GM12878 (cell line): ENCODE measurements at regions not wholly inside any gene's neighbourhood (a gene's known extent, or its start where the extent isn't known, plus 50 kb on each side); places are given as distances from the start of the nearest gene placed in this dataset.
A peak's percentile ranks its signal among the peaks of the same experiment; 100 is the strongest.

Experiments used
- ATAC-seq: fragments of 200-7000 bp; cut with Tn5 transposase; 3 replicates; pipeline ENCODE4 v1.9.1; 2020; ENCODE audit warnings: mild to moderate bottlenecking, moderate library complexity
- BruUV-seq: library from RNA; stranded (reverse); fragments of 400-500 nt; replicated peaks from 2 replicates; lab custom pipeline; 2021; lab: Mats Ljungman, UMichigan
- CTCF ChIA-PET: fragments of 300-600 bp; sonication (Branson Sonifier 250); formaldehyde crosslinking; extraction: SDS; loops from one replicate; lab custom pipeline; 2021; ENCODE audit warnings: inconsistent platforms; lab: Yijun Ruan, JAX
- POLR2A ChIA-PET: fragments of 350-600 bp; formaldehyde crosslinking; extraction: SDS; loops from one replicate; lab custom pipeline; 2021; ENCODE audit warnings: inconsistent platforms; lab: Charles Lee
- RAD21 ChIA-PET: fragments of 300-600 bp; sonication (Branson Sonifier 250); formaldehyde crosslinking; loops from one replicate; lab custom pipeline; 2023; ENCODE audit warnings: antibody characterized with exemption; ENCODE audit not compliant: unreplicated experiment; lab: Charles Lee
- SMC1A ChIA-PET: fragments of 300-600 bp; sonication (Branson Sonifier 250); formaldehyde crosslinking; loops from one replicate; lab custom pipeline; 2023; ENCODE audit not compliant: unreplicated experiment, uncharacterized antibody; lab: Charles Lee
- DNase-seq: peaks from one replicate; pipeline ENCODE4 v3.0.0-alpha.2; 2011; ENCODE audit warnings: low read depth, low spot score
- FAIRE-seq: peaks from 3 replicates; lab custom pipeline; 2011; peaks lifted over from hg19 to GRCh38; lab: Jason Lieb, UNC
- H2AFZ ChIP-seq: 2 replicates; pipeline ENCODE4 v1.6.0; 2011; ENCODE audit warnings: low read depth, low read length, control low read depth; ENCODE audit not compliant: control insufficient read depth
- H3K27ac ChIP-seq: 2 replicates; pipeline ENCODE4 v1.5.1; 2011; ENCODE audit warnings: control low read depth; ENCODE audit not compliant: control insufficient read depth, insufficient read depth
- H3K27me3 ChIP-seq, 2 experiments: replicated peaks in 1 of 2; 2 replicates each; pipeline versions ENCODE4 v1.6.0 to v1.6.1; 2011; ENCODE audit warnings: low read length in 1 of 2; ENCODE audit not compliant: control insufficient read depth in 2 of 2, insufficient read depth in 2 of 2
- H3K36me3 ChIP-seq, 2 experiments: 2 replicates each; pipeline ENCODE4 v1.5.1; 2011; ENCODE audit warnings: low read length in 1 of 2; ENCODE audit not compliant: control insufficient read depth in 2 of 2, insufficient read depth in 2 of 2
- H3K4me1 ChIP-seq: 2 replicates; pipeline ENCODE4 v1.6.1; 2011; ENCODE audit warnings: mild to moderate bottlenecking, low read length, moderate library complexity, mixed read lengths; ENCODE audit not compliant: control insufficient read depth, insufficient read depth
- H3K4me2 ChIP-seq: 2 replicates; pipeline ENCODE4 v1.6.0; 2011; ENCODE audit warnings: control low read depth; ENCODE audit not compliant: control insufficient read depth, insufficient read depth
- H3K4me3 ChIP-seq: fragments of 200-600 bp; sonication (generic); 2 replicates; pipeline ENCODE4 v1.5.1; 2016
- H3K79me2 ChIP-seq: 2 replicates; pipeline ENCODE4 v1.6.0; 2011; ENCODE audit warnings: low read length; ENCODE audit not compliant: control insufficient read depth, insufficient read depth
- H3K9ac ChIP-seq: 2 replicates; pipeline ENCODE4 v1.8.0; 2011; ENCODE audit warnings: low read length, control low read depth, mixed read lengths; ENCODE audit not compliant: control insufficient read depth, insufficient read depth
- H3K9me3 ChIP-seq: replicated peaks from 3 replicates; pipeline ENCODE4 v1.5.1; 2011; ENCODE audit warnings: mild to moderate bottlenecking, low read length; ENCODE audit not compliant: control insufficient read depth, insufficient read depth
- H4K20me1 ChIP-seq: 2 replicates; pipeline ENCODE4 v1.6.0; 2011; ENCODE audit not compliant: control insufficient read depth, insufficient read depth
- BCL3 ChIP-seq: IDR thresholded peaks from 2 replicates; pipeline ENCODE4 v1.6.1; 2011; ENCODE audit warnings: borderline replicate concordance, low read depth, mild to moderate bottlenecking, moderate library complexity, low read length; ENCODE audit not compliant: insufficient read depth, poor library complexity, severe bottlenecking
- ESRRA ChIP-seq: IDR thresholded peaks from 2 replicates; pipeline ENCODE4 v1.6.1; 2012; ENCODE audit warnings: mild to moderate bottlenecking, low read length, improper control_type of control experiment
- NFYB ChIP-seq: IDR thresholded peaks from 2 replicates; pipeline ENCODE4 v1.6.1; 2011; ENCODE audit warnings: low read depth, mild to moderate bottlenecking, low read length, improper control_type of control experiment, moderate library complexity; ENCODE audit not compliant: insufficient read depth
- NR2F1 ChIP-seq: fragments of 450-650 bp; conservative IDR thresholded peaks from 2 replicates; pipeline ENCODE4 v1.6.1; 2017; ENCODE audit warnings: mild to moderate bottlenecking
- RAD21 ChIP-seq: IDR thresholded peaks from 2 replicates; pipeline ENCODE4 v1.6.1; 2011; ENCODE audit warnings: mild to moderate bottlenecking, low read depth, low read length, moderate library complexity; ENCODE audit not compliant: insufficient read depth
- ZBTB33 ChIP-seq: fragments of 450-650 bp; IDR thresholded peaks from 2 replicates; pipeline ENCODE4 v1.6.1; 2017; ENCODE audit warnings: mild to moderate bottlenecking
- WGBS: methylation state at CpG from one replicate; pipeline ENCODE4 v1.1.6; 2016; ENCODE audit warnings: low lambda C conversion rate; ENCODE audit not compliant: insufficient replicate concordance, insufficient coverage; ENCODE audit errors: missing lambda C conversion rate; 5-methylcytosine and 5-hydroxymethylcytosine counted together
- in situ Hi-C: fragments of 300-500 bp; cut with MboI; formaldehyde crosslinking; loops from 9 replicates; pipeline ENCODE4 v1.14.3; 2018; ENCODE audit warnings: mixed read lengths
- intact Hi-C: fragments of 100-400 bp; cut with micrococcal nuclease; formaldehyde crosslinking; loops from one replicate; pipeline ENCODE4 v1.14.2; 2022; ENCODE audit not compliant: unreplicated experiment
- TF ChIP-seq, protein P1 (sequence below), 3 experiments: IDR thresholded peaks in 2 of 3; conservative IDR thresholded peaks in 1 of 3; 2 replicates each; pipeline ENCODE4 v1.5.1; 2011; ENCODE audit warnings: low read depth in 3 of 3, low read length in 3 of 3, mild to moderate bottlenecking in 3 of 3, control low read depth in 2 of 3, moderate library complexity in 2 of 3, inconsistent platforms in 1 of 3, mixed read lengths in 1 of 3; ENCODE audit not compliant: control insufficient read depth in 2 of 3, insufficient read depth in 1 of 3; ENCODE audit errors: extremely low read depth in 1 of 3

- TF ChIP-seq ZBTB33, result no peak
- TF ChIP-seq NR2F1, result no peak
These were observed 218.2 kb upstream of the LRFN2 start (continued) for GRCh38 chr6:40805336-40805735.

GRCh38 chr6:40804905-40805304, 217.7 kb upstream of the LRFN2 start:
- TF ChIP-seq, protein P1, sequence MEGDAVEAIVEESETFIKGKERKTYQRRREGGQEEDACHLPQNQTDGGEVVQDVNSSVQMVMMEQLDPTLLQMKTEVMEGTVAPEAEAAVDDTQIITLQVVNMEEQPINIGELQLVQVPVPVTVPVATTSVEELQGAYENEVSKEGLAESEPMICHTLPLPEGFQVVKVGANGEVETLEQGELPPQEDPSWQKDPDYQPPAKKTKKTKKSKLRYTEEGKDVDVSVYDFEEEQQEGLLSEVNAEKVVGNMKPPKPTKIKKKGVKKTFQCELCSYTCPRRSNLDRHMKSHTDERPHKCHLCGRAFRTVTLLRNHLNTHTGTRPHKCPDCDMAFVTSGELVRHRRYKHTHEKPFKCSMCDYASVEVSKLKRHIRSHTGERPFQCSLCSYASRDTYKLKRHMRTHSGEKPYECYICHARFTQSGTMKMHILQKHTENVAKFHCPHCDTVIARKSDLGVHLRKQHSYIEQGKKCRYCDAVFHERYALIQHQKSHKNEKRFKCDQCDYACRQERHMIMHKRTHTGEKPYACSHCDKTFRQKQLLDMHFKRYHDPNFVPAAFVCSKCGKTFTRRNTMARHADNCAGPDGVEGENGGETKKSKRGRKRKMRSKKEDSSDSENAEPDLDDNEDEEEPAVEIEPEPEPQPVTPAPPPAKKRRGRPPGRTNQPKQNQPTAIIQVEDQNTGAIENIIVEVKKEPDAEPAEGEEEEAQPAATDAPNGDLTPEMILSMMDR (IDR thresholded peaks at IDR 0.05 in 2 of 3, conservative IDR thresholded peaks at IDR 0.05 in 1 of 3; ENCODE audit: control insufficient read depth in 2 of 3, extremely low read depth in 1 of 3, insufficient read depth in 1 of 3, low read depth in 3 of 3, low read length in 3 of 3), result peak; percentile 8 to 41 (median 21); a peak in 4 of 6 replicates
- TF ChIP-seq RAD21, result peak; percentile 5; the same call in 1 of the 2 replicates
- TF ChIP-seq BCL3, result no peak
- no peak for TF ChIP-seq ESRRA
- TF ChIP-seq NFYB, result no peak
- TF ChIP-seq, all 136 proteins: peak for 2
- H3K27me3 ChIP-seq, result no peaks in the 10 kb centered on the region
- H3K36me3 ChIP-seq, result no peaks in the 10 kb centered on the region
- no peak for FAIRE-seq
- ChIA-PET RAD21 (no interaction called here), CTCF (interaction anchor here (1.1 kb wide), 1 partner anchor 255 kb away, joined by 3 read pairs; no protein-coding TSS in a partner anchor), SMC1A (interaction anchor here (0.9 to 1.1 kb wide), 2 partner anchors 9 to 20 kb away, joined by 3 read pairs; no protein-coding TSS in a partner anchor), POLR2A (no interaction called here)
- no peaks in the 10 kb centered on the region for H3K9me3 ChIP-seq
- H3K4me2 ChIP-seq, result no peak overlapping the region
- H3K27ac ChIP-seq, result no peak overlapping the region
- H3K4me1 ChIP-seq, result peaks cover 16% of the 10 kb centered on the region
- no peaks in the 10 kb centered on the region for H3K79me2 ChIP-seq
- no peak overlapping the region for H3K9ac ChIP-seq
- no peak overlapping the region for H2AFZ ChIP-seq
- 87% methylated on average over 4 of the region's 4 CpGs for WGBS
- no peak overlapping the region for H3K4me3 ChIP-seq
- intact Hi-C loops, result no loop called here
- no peaks in the 10 kb centered on the region for H4K20me1 ChIP-seq
- in situ Hi-C loops, result no loop called here
- no TSS peak for BruUV-seq
- DNase-seq, result no peak
- no peak for ATAC-seq
